ENCODE measurements at regions not wholly inside any gene's neighbourhood (a gene's known extent, or its start where the extent isn't known, plus 50 kb on each side); places are given as distances from the start of the nearest gene placed in this dataset.

DNA sequence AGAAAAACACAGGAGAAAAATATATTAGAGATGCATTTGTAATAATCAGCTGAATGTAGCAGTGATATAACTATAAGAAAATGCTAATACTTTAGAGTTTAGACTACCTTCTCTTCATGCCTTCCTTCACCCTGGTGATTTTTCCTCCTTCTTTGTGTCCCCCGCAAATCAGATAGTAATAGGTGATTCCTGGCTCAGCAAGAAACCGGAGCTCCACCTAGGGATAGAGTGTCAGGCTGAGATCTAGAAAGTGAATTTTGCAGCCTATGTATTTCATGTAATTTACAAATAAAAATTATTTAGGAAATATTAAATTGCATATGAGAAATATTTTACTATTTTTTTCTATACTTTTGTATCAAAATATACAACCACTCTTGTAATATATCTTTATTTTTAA lies 109.8 kb upstream of the ST8SIA4 start:
- no peak for TF ChIP-seq CEBPZ (IDR thresholded peaks at IDR 0.05; ENCODE audit: borderline replicate concordance, low read depth, low read length)
- no peak for TF ChIP-seq NRF1 (conservative IDR thresholded peaks at IDR 0.05 in 1 of 2, IDR thresholded peaks at IDR 0.05 in 1 of 2)
- TF ChIP-seq LEF1 (IDR thresholded peaks at IDR 0.05) = no peak
- TF ChIP-seq, protein P1, sequence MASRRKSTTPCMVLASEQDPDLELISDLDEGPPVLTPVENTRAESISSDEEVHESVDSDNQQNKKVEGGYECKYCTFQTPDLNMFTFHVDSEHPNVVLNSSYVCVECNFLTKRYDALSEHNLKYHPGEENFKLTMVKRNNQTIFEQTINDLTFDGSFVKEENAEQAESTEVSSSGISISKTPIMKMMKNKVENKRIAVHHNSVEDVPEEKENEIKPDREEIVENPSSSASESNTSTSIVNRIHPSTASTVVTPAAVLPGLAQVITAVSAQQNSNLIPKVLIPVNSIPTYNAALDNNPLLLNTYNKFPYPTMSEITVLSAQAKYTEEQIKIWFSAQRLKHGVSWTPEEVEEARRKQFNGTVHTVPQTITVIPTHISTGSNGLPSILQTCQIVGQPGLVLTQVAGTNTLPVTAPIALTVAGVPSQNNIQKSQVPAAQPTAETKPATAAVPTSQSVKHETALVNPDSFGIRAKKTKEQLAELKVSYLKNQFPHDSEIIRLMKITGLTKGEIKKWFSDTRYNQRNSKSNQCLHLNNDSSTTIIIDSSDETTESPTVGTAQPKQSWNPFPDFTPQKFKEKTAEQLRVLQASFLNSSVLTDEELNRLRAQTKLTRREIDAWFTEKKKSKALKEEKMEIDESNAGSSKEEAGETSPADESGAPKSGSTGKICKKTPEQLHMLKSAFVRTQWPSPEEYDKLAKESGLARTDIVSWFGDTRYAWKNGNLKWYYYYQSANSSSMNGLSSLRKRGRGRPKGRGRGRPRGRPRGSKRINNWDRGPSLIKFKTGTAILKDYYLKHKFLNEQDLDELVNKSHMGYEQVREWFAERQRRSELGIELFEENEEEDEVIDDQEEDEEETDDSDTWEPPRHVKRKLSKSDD (conservative IDR thresholded peaks at IDR 0.05; ENCODE audit: low read length) = no peak
- no peak for TF ChIP-seq PPARD (CRISPR knock-in tag; IDR thresholded peaks at IDR 0.05)
- TF ChIP-seq NFE2L1 (tag; IDR thresholded peaks at IDR 0.05; ENCODE audit: borderline replicate concordance, low read depth) = no peak
- no peak for TF ChIP-seq EP300 (IDR thresholded peaks at IDR 0.05; ENCODE audit: low read length)
- TF ChIP-seq RNF2 (IDR thresholded peaks at IDR 0.05) = no peak
- no TSS peak for BruUV-seq (replicated peaks)
- no peaks in the 10 kb centered on the region; the same call in 1 of the 2 replicates for H3K9me3 ChIP-seq (replicated peaks; ENCODE audit: control insufficient read depth, insufficient read depth, low read depth, low read length)
- in situ Hi-C loops (cut with MboI) = no loop called here
- no peaks in the 10 kb centered on the region for H3K79me2 ChIP-seq (ENCODE audit: control insufficient read depth, insufficient read depth, low read length)
- no peak overlapping the region for H3K4me2 ChIP-seq (ENCODE audit: insufficient read depth, low read length)
- H3K27me3 ChIP-seq (ENCODE audit: control insufficient read depth in 2 of 2, insufficient read depth in 2 of 2, low read length in 2 of 2) = no peaks in the 10 kb centered on the region
- no peaks in the 10 kb centered on the region for H4K20me1 ChIP-seq (replicated peaks; ENCODE audit: control insufficient read depth, insufficient read depth, low read length)
- H3K9ac ChIP-seq (ENCODE audit: insufficient read depth in 1 of 2, low read depth in 2 of 2, low read length in 2 of 2) = no peak overlapping the region
- no peaks in the 10 kb centered on the region for H3K9me1 ChIP-seq (ENCODE audit: control insufficient read depth, insufficient read depth, low read length)
- CTCF ChIA-PET (ENCODE audit: low intra/inter-chr PET ratio) = no interaction called here
- no peak overlapping the region for H3K27ac ChIP-seq (ENCODE audit: extremely low read depth, low read depth, low read length)
- H3K36me3 ChIP-seq (ENCODE audit: control insufficient read depth, insufficient read depth, low read length) = no peaks in the 10 kb centered on the region
- DNase-seq (ENCODE audit: extremely low read depth in 1 of 4, low spot score in 3 of 4) (no peak), ATAC-seq (no peak), FAIRE-seq (no peak)
- POLR2A ChIA-PET = no interaction called here
- H2AFZ ChIP-seq (ENCODE audit: low read depth, low read length) = no peak overlapping the region
- intact Hi-C loops (cut with micrococcal nuclease) = no loop called here
- no peaks in the 10 kb centered on the region for H3K4me1 ChIP-seq (replicated peaks in 1 of 2; ENCODE audit: control insufficient read depth in 2 of 2, insufficient read depth in 2 of 2, low read length in 2 of 2)
- 22% methylated on average over 2 of the region's 2 CpGs for WGBS (ENCODE audit: insufficient coverage, low coverage, missing lambda C conversion rate)
- no peak overlapping the region for H3K4me3 ChIP-seq

Data from K562 (cell line).